GM12891 (cell line): ENCODE measurements at regions not wholly inside any gene's neighbourhood (a gene's known extent, or its start where the extent isn't known, plus 50 kb on each side); places are given as distances from the start of the nearest gene placed in this dataset.

ENCODE experiments used
- PAX5 ChIP-seq: IDR thresholded peaks from 2 replicates; pipeline ENCODE4 v1.6.1; 2011; ENCODE audit warnings: low read length, moderate library complexity, mild to moderate bottlenecking; ENCODE audit not compliant: insufficient read depth, severe bottlenecking
- POLR2A ChIP-seq: IDR thresholded peaks from 2 replicates; pipeline ENCODE4 v1.6.1; 2011; ENCODE audit warnings: low read depth, low read length, control low read depth
- POLR2AphosphoS5 ChIP-seq: IDR thresholded peaks from 2 replicates; pipeline ENCODE4 v1.6.1; 2011; ENCODE audit warnings: low read depth, low read length, control low read depth

DNA sequence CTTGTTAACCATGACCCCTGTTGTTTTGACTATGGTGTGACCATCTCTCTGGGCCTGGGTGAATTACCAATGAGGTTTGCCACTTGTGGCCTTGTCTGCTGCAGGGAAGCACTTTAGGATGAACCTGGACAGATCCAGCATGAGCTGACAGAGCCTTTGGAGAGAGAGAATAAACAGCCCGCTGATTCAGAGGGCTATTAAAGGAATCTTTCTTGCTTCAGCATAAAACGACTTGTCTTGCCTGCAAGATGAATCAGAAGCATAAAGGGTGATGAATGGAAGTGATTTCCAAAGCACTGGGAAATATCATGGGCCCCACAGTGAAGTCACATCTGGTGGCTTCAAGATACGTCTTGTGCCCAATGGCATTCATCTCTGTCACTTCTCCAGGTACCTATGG, 69.0 kb upstream of the WSCD2 start:
- TF ChIP-seq POLR2AphosphoS5 (no peak), POLR2A (no peak), PAX5 (no peak)
